ENCODE measurements at regions not wholly inside any gene's neighbourhood (a gene's known extent, or its start where the extent isn't known, plus 50 kb on each side); places are given as distances from the start of the nearest gene placed in this dataset. TPM values are rescaled to one million over a fixed set of nuclear protein-coding genes. Genes with fewer than 3 reads are reported as not detected.

DNA sequence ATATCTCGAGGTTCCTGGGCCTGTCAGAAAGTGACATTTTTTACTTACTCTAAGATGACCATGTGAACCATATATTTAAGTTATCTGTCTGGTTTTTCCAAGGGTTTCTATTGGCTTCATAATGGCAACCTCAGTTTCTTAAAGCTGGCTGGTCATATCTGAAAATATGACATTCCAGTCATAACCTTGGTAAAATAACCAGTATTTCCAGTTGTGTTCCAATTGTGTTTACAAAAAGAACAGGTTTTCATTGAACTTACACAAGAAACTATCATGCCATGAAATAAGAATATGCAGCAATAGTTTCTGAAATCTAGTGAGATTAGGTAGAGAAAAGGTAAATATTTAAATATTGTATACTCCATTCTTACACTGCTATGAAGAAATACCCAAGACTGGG is 61.7 kb upstream of the HMGN3 start:
- TF ChIP-seq, protein P1, sequence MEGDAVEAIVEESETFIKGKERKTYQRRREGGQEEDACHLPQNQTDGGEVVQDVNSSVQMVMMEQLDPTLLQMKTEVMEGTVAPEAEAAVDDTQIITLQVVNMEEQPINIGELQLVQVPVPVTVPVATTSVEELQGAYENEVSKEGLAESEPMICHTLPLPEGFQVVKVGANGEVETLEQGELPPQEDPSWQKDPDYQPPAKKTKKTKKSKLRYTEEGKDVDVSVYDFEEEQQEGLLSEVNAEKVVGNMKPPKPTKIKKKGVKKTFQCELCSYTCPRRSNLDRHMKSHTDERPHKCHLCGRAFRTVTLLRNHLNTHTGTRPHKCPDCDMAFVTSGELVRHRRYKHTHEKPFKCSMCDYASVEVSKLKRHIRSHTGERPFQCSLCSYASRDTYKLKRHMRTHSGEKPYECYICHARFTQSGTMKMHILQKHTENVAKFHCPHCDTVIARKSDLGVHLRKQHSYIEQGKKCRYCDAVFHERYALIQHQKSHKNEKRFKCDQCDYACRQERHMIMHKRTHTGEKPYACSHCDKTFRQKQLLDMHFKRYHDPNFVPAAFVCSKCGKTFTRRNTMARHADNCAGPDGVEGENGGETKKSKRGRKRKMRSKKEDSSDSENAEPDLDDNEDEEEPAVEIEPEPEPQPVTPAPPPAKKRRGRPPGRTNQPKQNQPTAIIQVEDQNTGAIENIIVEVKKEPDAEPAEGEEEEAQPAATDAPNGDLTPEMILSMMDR (IDR thresholded peaks at IDR 0.05; ENCODE audit: low read depth, low read length): no peak
- no peaks in the 10 kb centered on the region for H3K9me3 ChIP-seq (ENCODE audit: control insufficient read depth, insufficient read depth, low read length)
- ChIA-PET POLR2A (no interaction called here), CTCF (no interaction called here)
- no peak for DNase-seq (ENCODE audit: low read depth, low spot score)
- no peaks in the 10 kb centered on the region for H3K27me3 ChIP-seq (ENCODE audit: control insufficient read depth, insufficient read depth, low read length)
- no peak overlapping the region for H3K27ac ChIP-seq (ENCODE audit: low read depth, low read length)
- no peak overlapping the region for H3K4me3 ChIP-seq (ENCODE audit: low read depth, low read length)

Small RNA genes lying in the stretch of these regions (small RNA-seq; reads per million reads assigned to genes)
- not detected for gene AL078601.1 (ENCODE audit: insufficient read length, low read depth)
- not detected for gene RF00019 (ENCODE audit: insufficient read length, low read depth)

Data from AG04450 (cell line).